Erythroblast (primary cell): ENCODE measurements at regions not wholly inside any gene's neighbourhood (a gene's known extent, or its start where the extent isn't known, plus 50 kb on each side); places are given as distances from the start of the nearest gene placed in this dataset.

Experiments
- GATA1 ChIP-seq: IDR thresholded peaks from 2 replicates; pipeline ENCODE4 v1.6.1; 2011; ENCODE audit warnings: low read depth, mild to moderate bottlenecking, control low read depth, low read length, moderate library complexity
- POLR2A ChIP-seq: IDR thresholded peaks from 2 replicates; pipeline ENCODE4 v1.6.1; 2011; ENCODE audit warnings: mild to moderate bottlenecking, low read length

- TF ChIP-seq POLR2A (no peak), GATA1 (no peak)
Measured at GRCh38 chr4:95754667-95755066, 85.2 kb upstream of the PDHA2 start.
